ENCODE measurements at regions not wholly inside any gene's neighbourhood (a gene's known extent, or its start where the extent isn't known, plus 50 kb on each side); places are given as distances from the start of the nearest gene placed in this dataset.

- no peak for DNase-seq
These were observed 218.5 kb upstream of the TSHZ3 start for GRCh38 chr19:31567776-31568175.

- DNase-seq: no peak
These were observed 219.5 kb upstream of the TSHZ3 start for GRCh38 chr19:31568724-31569123.

- DNase-seq: no peak
These were observed 221.5 kb upstream of the TSHZ3 start for GRCh38 chr19:31570718-31571117.

- no peak for DNase-seq
These were observed 223.1 kb upstream of the TSHZ3 start for GRCh38 chr19:31572102-31572975.

- DNase-seq: no peak
These were observed 223.7 kb upstream of the TSHZ3 start for GRCh38 chr19:31572976-31573298.

- DNase-seq: no peak
These were observed 225.2 kb upstream of the TSHZ3 start for GRCh38 chr19:31574251-31574973.

- no peak for DNase-seq
These were observed 226.7 kb upstream of the TSHZ3 start for GRCh38 chr19:31575846-31576335.

GRCh38 chr19:31578326-31578725 is 229.1 kb upstream of the TSHZ3 start:
- no peak for DNase-seq

GRCh38 chr19:31583148-31583547 is 233.9 kb upstream of the TSHZ3 start:
- no peak for DNase-seq

GRCh38 chr19:31586282-31586681 is 237.0 kb upstream of the TSHZ3 start:
- DNase-seq: no peak

- no peak for DNase-seq
These were observed 239.9 kb upstream of the TSHZ3 start for GRCh38 chr19:31589109-31589508.

GRCh38 chr19:31591258-31591657 is 242.0 kb upstream of the TSHZ3 start:
- DNase-seq: no peak

GRCh38 chr19:31592456-31592855 is 243.2 kb upstream of the TSHZ3 start:
- DNase-seq: no peak

- DNase-seq: no peak
These were observed 245.5 kb upstream of the TSHZ3 start for GRCh38 chr19:31594701-31595100.

- DNase-seq: no peak
These were observed 246.3 kb upstream of the TSHZ3 start for GRCh38 chr19:31595521-31595920.

- DNase-seq: no peak
These were observed 247.5 kb upstream of the TSHZ3 start for GRCh38 chr19:31596751-31597150.

- no peak for DNase-seq
These were observed 248.4 kb upstream of the TSHZ3 start for GRCh38 chr19:31597616-31598015.

GRCh38 chr19:31598730-31599238 is 249.5 kb upstream of the TSHZ3 start:
- no peak for DNase-seq

GRCh38 chr19:31600731-31601295 is 251.6 kb upstream of the TSHZ3 start:
- no peak for DNase-seq

GRCh38 chr19:31601855-31602254 is 252.6 kb upstream of the TSHZ3 start:
- no peak for DNase-seq

- DNase-seq: no peak
These were observed 253.3 kb upstream of the TSHZ3 start for GRCh38 chr19:31602548-31602947.

GRCh38 chr19:31604493-31605040 is 255.3 kb upstream of the TSHZ3 start:
- DNase-seq: no peak

- DNase-seq: no peak
These were observed 260.8 kb upstream of the TSHZ3 start for GRCh38 chr19:31610018-31610417.
